ENCODE measurements at regions not wholly inside any gene's neighbourhood (a gene's known extent, or its start where the extent isn't known, plus 50 kb on each side); places are given as distances from the start of the nearest gene placed in this dataset.

GRCh38 chr11:134562196-134562595 lies 150.2 kb upstream of the B3GAT1 start:
- no peaks in the 10 kb centered on the region for H4K20me1 ChIP-seq (replicated peaks in 1 of 2; ENCODE audit: control insufficient read depth in 1 of 2, insufficient read depth in 2 of 2, low read length in 2 of 2)
- TF ChIP-seq CHD2 (IDR thresholded peaks at IDR 0.05; ENCODE audit: low read length) = no peak
- no peak for TF ChIP-seq SP1 (IDR thresholded peaks at IDR 0.05; ENCODE audit: low read depth, low read length)
- no peak for TF ChIP-seq RAD21 (IDR thresholded peaks at IDR 0.05 in 1 of 2, conservative IDR thresholded peaks at IDR 0.05 in 1 of 2; ENCODE audit: low read depth in 2 of 2, low read length in 2 of 2)
- TF ChIP-seq SIX5 (IDR thresholded peaks at IDR 0.05; ENCODE audit: low read depth, low read length) = no peak
- no peak for TF ChIP-seq KDM4A (IDR thresholded peaks at IDR 0.05; ENCODE audit: low read depth, low read length, severe bottlenecking)
- TF ChIP-seq CTCF (IDR thresholded peaks at IDR 0.05; ENCODE audit: control extremely low read depth in 1 of 3, insufficient read depth in 1 of 3, low read depth in 1 of 3, low read length in 3 of 3) = no peak
- no peak for TF ChIP-seq SUZ12 (IDR thresholded peaks at IDR 0.05; ENCODE audit: low read length)
- TF ChIP-seq TCF12 (IDR thresholded peaks at IDR 0.05; ENCODE audit: low read depth, low read length) = no peak
- no peak for TF ChIP-seq KDM5A (IDR thresholded peaks at IDR 0.05; ENCODE audit: low read length)
- TF ChIP-seq SP4 (IDR thresholded peaks at IDR 0.05; ENCODE audit: low read length) = no peak
- TF ChIP-seq FOSL1 (IDR thresholded peaks at IDR 0.05; ENCODE audit: insufficient read depth, low read depth, low read length) = no peak
- TF ChIP-seq TEAD4 (IDR thresholded peaks at IDR 0.05; ENCODE audit: low read depth, low read length) = no peak
- TF ChIP-seq CBX8 (IDR thresholded peaks at IDR 0.05; ENCODE audit: borderline replicate concordance, low read depth, low read length) = no peak

More at GRCh38 chr11:134562196-134562595, 150.2 kb upstream of the B3GAT1 start:
- peaks cover 0 to 4% (median 1%) of the 10 kb centered on the region in 4 experiments; a peak in 4 of 7 replicates for H3K4me1 ChIP-seq (replicated peaks in 1 of 4; ENCODE audit: control insufficient read depth in 3 of 4, insufficient read depth in 4 of 4, low read length in 3 of 4)
- no peaks in the 10 kb centered on the region; a peak in 1 of 7 replicates for H3K27me3 ChIP-seq (replicated peaks in 1 of 4; ENCODE audit: control insufficient read depth in 3 of 4, extremely low read depth in 1 of 4, insufficient read depth in 3 of 4, low read length in 3 of 4)
- H3K4me3 ChIP-seq (ENCODE audit: extremely low read depth in 1 of 4, insufficient read depth in 2 of 4, low read depth in 3 of 4, low read length in 4 of 4) = no peak overlapping the region
- no peak overlapping the region for H2BK12ac ChIP-seq (ENCODE audit: low read depth, low read length)
- no peak overlapping the region for H3K56ac ChIP-seq (replicated peaks; ENCODE audit: insufficient read length, low read depth, low read length)
- H3K4ac ChIP-seq (replicated peaks; ENCODE audit: insufficient read length, low read depth, low read length) = no peak overlapping the region
- H3K9ac ChIP-seq (replicated peaks in 1 of 4; ENCODE audit: extremely low read depth in 1 of 4, low read depth in 3 of 4, low read length in 3 of 4) = no peak overlapping the region
- H3K18ac ChIP-seq (ENCODE audit: extremely low read depth, low read length) = no peak overlapping the region
- no peaks in the 10 kb centered on the region for H3K79me2 ChIP-seq (ENCODE audit: control insufficient read depth in 1 of 2, insufficient read depth in 2 of 2, low read length in 2 of 2)
- no peak overlapping the region for H2BK20ac ChIP-seq (ENCODE audit: low read length)
- H3K23me2 ChIP-seq (ENCODE audit: low read depth, low read length) = peaks cover 4% of the 10 kb centered on the region; the same call in 1 of the 2 replicates
- ChIA-PET CTCF (ENCODE audit: partially characterized antibody) (interaction anchor here (1.0 to 1.5 kb wide), 3 partner anchors 9 to 203 kb away, joined by 3 to 4 read pairs (median 4); no protein-coding TSS in a partner anchor), POLR2A (ENCODE audit: partially characterized antibody) (no interaction called here)
- H3K23ac ChIP-seq (ENCODE audit: insufficient read length) = no peak overlapping the region
- H4K91ac ChIP-seq (replicated peaks; ENCODE audit: insufficient read length, low read length) = no peak overlapping the region
- DNase-seq (ENCODE audit: low read depth in 1 of 2, low spot score in 2 of 2) = peak in 1 of 2 experiments; percentile 36
- H3K27ac ChIP-seq (ENCODE audit: low read depth, low read length) = no peak overlapping the region
- H3K79me1 ChIP-seq (ENCODE audit: low read depth, low read length) = no peaks in the 10 kb centered on the region
- H4K5ac ChIP-seq (ENCODE audit: insufficient read length, low read depth, low read length) = no peak overlapping the region
- no peaks in the 10 kb centered on the region; a peak in 1 of 8 replicates for H3K36me3 ChIP-seq (ENCODE audit: control insufficient read depth in 2 of 4, insufficient read depth in 4 of 4, low read length in 3 of 4)
- H2AFZ ChIP-seq (ENCODE audit: low read length) = no peak overlapping the region
- WGBS, 2 experiments (ENCODE audit: extremely low coverage in 1 of 2, insufficient coverage in 1 of 2, insufficient read length in 1 of 2, insufficient replicate concordance in 2 of 2, low coverage in 1 of 2, low lambda C conversion rate in 2 of 2, missing lambda C conversion rate in 1 of 2) = 76% methylated on average over 4 of the region's 4 CpGs; no CpG with 5 or more reads in 1 of the 2 experiments
- H3K14ac ChIP-seq (ENCODE audit: insufficient read length) = no peak overlapping the region
- no peak overlapping the region for H2BK5ac ChIP-seq (ENCODE audit: low read depth, low read length)
- FAIRE-seq = no peak
- no peak overlapping the region for H2BK120ac ChIP-seq (replicated peaks; ENCODE audit: low read depth, low read length)
- peak overlapping the region; percentile 65; the same call in 1 of the 2 replicates for H2BK15ac ChIP-seq (ENCODE audit: low read length)
- H4K8ac ChIP-seq (ENCODE audit: extremely low read depth, insufficient read depth, low read length) = no peak overlapping the region
- H2AK5ac ChIP-seq (ENCODE audit: low read depth, low read length) = no peak overlapping the region
- H3K4me2 ChIP-seq (ENCODE audit: insufficient read depth in 1 of 2, low read depth in 2 of 2, low read length in 2 of 2) = no peak overlapping the region
- peaks cover 0 to 3% of the 10 kb centered on the region in 2 experiments; a peak in 1 of 4 replicates for H3K9me3 ChIP-seq (ENCODE audit: insufficient read depth in 2 of 2, low read depth in 1 of 2, low read length in 1 of 2)
